Keratinocyte (primary cell): ENCODE measurements at regions not wholly inside any gene's neighbourhood (a gene's known extent, or its start where the extent isn't known, plus 50 kb on each side); places are given as distances from the start of the nearest gene placed in this dataset.

Experiments used
- DNase-seq: peaks from one replicate; pipeline ENCODE4 v3.0.0-alpha.2; 2011; ENCODE audit warnings: low read depth, missing footprints, low spot score
- FAIRE-seq: peaks from 2 replicates; lab custom pipeline; 2011; peaks lifted over from hg19 to GRCh38; lab: Jason Lieb, UNC
- H2AFZ ChIP-seq: 2 replicates; pipeline ENCODE4 v1.6.0; 2012; ENCODE audit warnings: low read length, control low read depth, inconsistent platforms; ENCODE audit not compliant: control insufficient read depth
- H3K27ac ChIP-seq: 2 replicates; pipeline ENCODE4 v1.5.1; 2011; ENCODE audit warnings: low read length; ENCODE audit not compliant: control insufficient read depth, insufficient read depth
- H3K27me3 ChIP-seq: 3 replicates; pipeline ENCODE4 v1.6.0; 2011; ENCODE audit warnings: low read length; ENCODE audit not compliant: control insufficient read depth, insufficient read depth; ENCODE audit errors: extremely low read depth
- H3K36me3 ChIP-seq, 2 experiments: 2 replicates in 1 of 2; 3 replicates in 1 of 2; pipeline ENCODE4 v1.5.1; 2011; ENCODE audit warnings: low read length in 2 of 2, mild to moderate bottlenecking in 1 of 2; ENCODE audit not compliant: control insufficient read depth in 2 of 2, insufficient read depth in 2 of 2; ENCODE audit errors: extremely low read depth in 1 of 2
- H3K4me1 ChIP-seq: 3 replicates; pipeline ENCODE4 v1.5.1; 2011; ENCODE audit warnings: low read length; ENCODE audit not compliant: control insufficient read depth, insufficient read depth; ENCODE audit errors: extremely low read depth
- H3K4me2 ChIP-seq: 3 replicates; pipeline ENCODE4 v1.6.0; 2011; ENCODE audit warnings: low read depth, low read length; ENCODE audit not compliant: control insufficient read depth, insufficient read depth; ENCODE audit errors: extremely low read depth
- H3K4me3 ChIP-seq, 3 experiments: fragments of 200-600 bp in 1 of 3; sonication (generic) in 1 of 3; 2 replicates in 2 of 3; 3 replicates in 1 of 3; pipeline ENCODE4 v1.5.1; 2011 to 2016; ENCODE audit warnings: low read length in 3 of 3, mild to moderate bottlenecking in 3 of 3, control low read depth in 2 of 3, inconsistent platforms in 1 of 3, low read depth in 1 of 3, mixed read lengths in 1 of 3, mixed run types in 1 of 3, moderate library complexity in 1 of 3; ENCODE audit not compliant: control insufficient read depth in 2 of 3, insufficient read depth in 2 of 3; ENCODE audit errors: extremely low read depth in 1 of 3
- H3K79me2 ChIP-seq: 2 replicates; pipeline ENCODE4 v1.6.0; 2012; ENCODE audit warnings: low read length; ENCODE audit not compliant: control insufficient read depth, insufficient read depth
- H3K9ac ChIP-seq: 3 replicates; pipeline ENCODE4 v1.6.0; 2011; ENCODE audit warnings: low read length; ENCODE audit not compliant: control insufficient read depth, insufficient read depth; ENCODE audit errors: extremely low read depth
- H3K9me1 ChIP-seq: 3 replicates; pipeline ENCODE4 v1.6.0; 2011; ENCODE audit warnings: low read length; ENCODE audit not compliant: control insufficient read depth, insufficient read depth; ENCODE audit errors: extremely low read depth
- H3K9me3 ChIP-seq: 2 replicates; pipeline ENCODE4 v1.5.1; 2012; ENCODE audit warnings: low read depth, low read length; ENCODE audit not compliant: control insufficient read depth
- H4K20me1 ChIP-seq: 3 replicates; pipeline ENCODE4 v1.6.0; 2011; ENCODE audit warnings: low read length; ENCODE audit not compliant: control insufficient read depth, insufficient read depth; ENCODE audit errors: extremely low read depth
- CTCF ChIP-seq, 3 experiments: IDR thresholded peaks in 1 of 3; conservative IDR thresholded peaks in 1 of 3; optimal IDR thresholded peaks in 1 of 3; 2 replicates in 2 of 3; 3 replicates in 1 of 3; pipeline versions ENCODE3 to v1.5.1; 2011; ENCODE audit warnings: low read length in 3 of 3, mild to moderate bottlenecking in 3 of 3, moderate library complexity in 2 of 3, control low read depth in 1 of 3, inconsistent platforms in 1 of 3; ENCODE audit not compliant: insufficient read depth in 2 of 3; ENCODE audit errors: extremely low read depth in 1 of 3
- EZH2 ChIP-seq: IDR thresholded peaks from one replicate; pipeline ENCODE4 v1.6.1; 2012; ENCODE audit warnings: inconsistent platforms, mild to moderate bottlenecking, low read length, moderate library complexity
- dilution Hi-C: fragments of 300-500 bp; cut with MboI; formaldehyde crosslinking; loops from one replicate; pipeline ENCODE4 v1.7.0; 2020; ENCODE audit warnings: low sequenced_read_pairs; ENCODE audit not compliant: extremely low pct_ligation_motif_present

- H2AFZ ChIP-seq, result no peak overlapping the region
- no peak for TF ChIP-seq EZH2
- TF ChIP-seq CTCF (optimal IDR thresholded peaks at IDR 0.05 in 1 of 3, IDR thresholded peaks at IDR 0.05 in 1 of 3, conservative IDR thresholded peaks at IDR 0.05 in 1 of 3; ENCODE audit: extremely low read depth in 1 of 3, insufficient read depth in 2 of 3, low read length in 3 of 3), result no peak
- dilution Hi-C loops, result no loop called here
- no peaks in the 10 kb centered on the region for H3K36me3 ChIP-seq
- H3K9me3 ChIP-seq, result no peaks in the 10 kb centered on the region
- H3K79me2 ChIP-seq, result no peaks in the 10 kb centered on the region
- FAIRE-seq (no peak), DNase-seq (no peak)
- H4K20me1 ChIP-seq, result no peaks in the 10 kb centered on the region
- H3K4me1 ChIP-seq, result no peaks in the 10 kb centered on the region
- H3K27ac ChIP-seq, result no peak overlapping the region
- H3K27me3 ChIP-seq, result no peaks in the 10 kb centered on the region
- no peak overlapping the region for H3K4me3 ChIP-seq
- H3K9ac ChIP-seq, result no peak overlapping the region
- no peak overlapping the region for H3K4me2 ChIP-seq
- no peaks in the 10 kb centered on the region for H3K9me1 ChIP-seq
Observed at GRCh38 chr6:170062915-170063241, 228.0 kb downstream of the DLL1 start.

DNA sequence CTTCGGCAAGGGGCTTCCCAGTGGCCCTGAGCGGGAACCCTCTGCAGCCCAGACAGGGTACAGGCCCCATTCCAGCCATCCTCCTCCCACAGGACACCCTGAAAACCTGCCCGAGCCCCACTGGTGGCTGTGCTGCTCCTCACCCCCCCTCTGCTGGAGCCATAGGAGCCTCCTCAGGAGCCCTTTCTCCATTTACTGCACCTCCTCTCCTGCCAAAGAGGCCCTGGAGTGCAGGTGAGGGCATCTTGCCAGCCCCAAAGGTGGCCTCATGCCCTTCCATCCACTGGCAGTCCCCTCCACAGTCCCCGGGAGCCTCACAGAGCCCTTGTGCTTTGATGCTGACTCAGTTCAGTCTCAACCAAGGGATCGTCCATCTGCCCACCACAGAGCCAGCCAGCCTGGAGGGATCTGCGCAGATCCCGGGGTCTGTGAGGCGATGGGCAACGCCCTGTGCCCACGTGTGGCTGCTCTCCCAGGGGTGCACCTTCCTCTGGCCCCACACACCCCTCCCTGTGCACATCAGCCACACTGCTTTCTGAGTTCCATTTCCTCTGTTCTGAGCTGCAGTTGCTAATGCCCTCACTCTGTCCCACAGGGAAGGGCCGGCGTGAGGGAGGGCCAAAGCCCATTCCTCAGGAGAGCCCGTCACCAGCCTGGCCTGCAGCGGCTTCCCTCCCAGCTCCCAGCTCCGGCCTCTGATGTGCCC is 228.5 kb downstream of the DLL1 start:
- Histone ChIP-seq H3K27ac (no peak overlapping the region), H2AFZ (no peak overlapping the region), H3K4me1 (no peaks in the 10 kb centered on the region), H3K9me1 (no peaks in the 10 kb centered on the region), H3K27me3 (no peaks in the 10 kb centered on the region), H3K4me3 (no peak overlapping the region), H3K9me3 (no peaks in the 10 kb centered on the region), H3K79me2 (no peaks in the 10 kb centered on the region), H3K9ac (no peak overlapping the region), H3K4me2 (no peak overlapping the region), H4K20me1 (no peaks in the 10 kb centered on the region), H3K36me3 (no peaks in the 10 kb centered on the region)
- FAIRE-seq (no peak), DNase-seq (no peak)
- dilution Hi-C loops, result no loop called here
- TF ChIP-seq EZH2 (no peak), CTCF (optimal IDR thresholded peaks at IDR 0.05 in 1 of 3, IDR thresholded peaks at IDR 0.05 in 1 of 3, conservative IDR thresholded peaks at IDR 0.05 in 1 of 3; ENCODE audit: extremely low read depth in 1 of 3, insufficient read depth in 2 of 3, low read length in 3 of 3) (no peak)
